SU-DHL-6 (cell line): ENCODE measurements at regions not wholly inside any gene's neighbourhood (a gene's known extent, or its start where the extent isn't known, plus 50 kb on each side); places are given as distances from the start of the nearest gene placed in this dataset.

Source experiments
- H2AFZ ChIP-seq: fragments of 200-600 bp; sonication (generic); 2 replicates; pipeline ENCODE4 v1.6.1; 2014; ENCODE audit warnings: low read depth, mild to moderate bottlenecking, moderate library complexity, mixed read lengths, antibody characterized with exemption, low read length; ENCODE audit not compliant: severe bottlenecking
- H3F3A ChIP-seq: fragments of 200-600 bp; shearing (Covaris generic); 2 replicates; pipeline ENCODE4 v1.6.0; 2016; ENCODE audit warnings: antibody characterized with exemption, mild to moderate bottlenecking; ENCODE audit not compliant: insufficient read depth
- H3K27ac ChIP-seq: fragments of 200-600 bp; sonication (generic); 2 replicates; pipeline ENCODE4 v1.5.1; 2016; ENCODE audit warnings: low read depth, mild to moderate bottlenecking, low read length, moderate library complexity, mixed read lengths
- H3K27me3 ChIP-seq: fragments of 200-600 bp; sonication (generic), shearing (Covaris generic); 2 replicates; pipeline ENCODE4 v1.6.0; 2014; ENCODE audit warnings: mild to moderate bottlenecking, low read length
- H3K36me3 ChIP-seq: fragments of 200-600 bp; sonication (generic); 2 replicates; pipeline ENCODE4 v1.6.1; 2014; ENCODE audit warnings: mild to moderate bottlenecking, low read length, mixed read lengths
- H3K4me2 ChIP-seq: fragments of 300-600, 200-600 bp; shearing (Covaris generic), sonication (generic); 2 replicates; pipeline ENCODE4 v1.6.0; 2014; ENCODE audit warnings: low read length, low read depth, mild to moderate bottlenecking; ENCODE audit not compliant: poor library complexity, severe bottlenecking
- H3K4me3 ChIP-seq: fragments of 200-600 bp; sonication (generic); 2 replicates; pipeline ENCODE4 v1.5.1; 2014; ENCODE audit warnings: antibody characterized with exemption, low read length, mild to moderate bottlenecking, mixed read lengths; ENCODE audit not compliant: insufficient read depth, poor library complexity, severe bottlenecking
- H3K79me2 ChIP-seq: fragments of 200-600 bp; sonication (generic); 2 replicates; pipeline ENCODE4 v1.6.1; 2014; ENCODE audit warnings: mild to moderate bottlenecking, low read length, moderate library complexity; ENCODE audit not compliant: insufficient read depth
- H3K9ac ChIP-seq: fragments of 200-600 bp; sonication (generic); 2 replicates; pipeline ENCODE4 v1.7.0; 2014; ENCODE audit warnings: mild to moderate bottlenecking, low read length
- H3K9me2 ChIP-seq: fragments of 200-600 bp; sonication (generic); replicated peaks from 2 replicates; pipeline ENCODE4 v1.6.1; 2014; ENCODE audit warnings: low read length; ENCODE audit not compliant: insufficient read depth
- H3K9me3 ChIP-seq: fragments of 200-600 bp; sonication (generic); 2 replicates; pipeline ENCODE4 v1.6.1; 2014; ENCODE audit warnings: low read length, mixed read lengths; ENCODE audit not compliant: insufficient read depth
- H4K20me1 ChIP-seq: fragments of 200-600 bp; sonication (generic); 2 replicates; pipeline ENCODE4 v1.6.1; 2014; ENCODE audit warnings: low read depth, mild to moderate bottlenecking, antibody characterized with exemption, low read length, moderate library complexity, mixed read lengths
- EZH2phosphoT487 ChIP-seq: fragments of 200-600 bp; sonication (generic), shearing (Covaris generic); conservative IDR thresholded peaks from 2 replicates; pipeline ENCODE4 v1.6.1; 2018; ENCODE audit warnings: mild to moderate bottlenecking, antibody characterized with exemption, low read length, moderate library complexity, mixed read lengths
- TF ChIP-seq, protein P1 (sequence below): fragments of 200-600 bp; sonication (generic); IDR thresholded peaks from one replicate; pipeline ENCODE4 v1.5.1; 2017; ENCODE audit warnings: antibody characterized with exemption, mild to moderate bottlenecking, low read length, moderate library complexity; ENCODE audit not compliant: insufficient read depth, poor library complexity, severe bottlenecking

DNA sequence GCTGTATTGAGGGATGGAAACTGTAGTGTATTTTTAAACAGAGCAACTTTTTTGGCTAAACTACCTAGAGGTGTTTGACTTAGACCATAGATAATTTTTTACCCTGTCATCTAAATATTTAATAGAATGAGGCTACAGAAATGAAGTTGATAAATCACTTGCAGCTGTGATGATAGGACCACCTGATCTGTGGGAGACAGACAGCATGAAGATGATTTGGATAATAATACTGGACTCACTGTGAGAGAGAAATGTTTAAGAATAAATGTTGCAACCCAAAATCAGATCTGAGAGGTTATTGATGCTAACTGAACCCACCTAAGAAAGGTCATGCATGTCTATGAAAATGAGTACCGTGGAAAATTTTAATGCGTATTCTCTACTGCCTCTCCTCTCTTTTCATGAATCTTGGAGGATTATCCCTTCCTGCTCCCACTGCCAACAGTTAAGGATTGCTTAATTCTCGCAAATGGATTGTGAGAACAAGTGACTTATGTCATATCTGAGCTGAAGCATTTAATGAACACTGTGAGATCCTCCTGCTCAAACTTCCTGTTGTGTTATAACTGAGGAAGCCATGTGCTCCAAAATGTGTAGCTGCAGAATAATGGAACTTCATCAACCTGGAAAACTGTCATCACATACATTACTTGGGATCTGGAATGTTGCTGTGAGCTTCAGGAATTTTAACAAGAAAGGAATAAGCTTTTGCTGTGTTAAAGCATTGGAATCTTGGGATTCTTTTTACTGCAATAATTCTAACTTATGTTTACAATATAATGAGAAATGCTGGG is 617.9 kb upstream of the CDH18 start:
- H3K9ac ChIP-seq: no peak overlapping the region
- TF ChIP-seq, protein P1, sequence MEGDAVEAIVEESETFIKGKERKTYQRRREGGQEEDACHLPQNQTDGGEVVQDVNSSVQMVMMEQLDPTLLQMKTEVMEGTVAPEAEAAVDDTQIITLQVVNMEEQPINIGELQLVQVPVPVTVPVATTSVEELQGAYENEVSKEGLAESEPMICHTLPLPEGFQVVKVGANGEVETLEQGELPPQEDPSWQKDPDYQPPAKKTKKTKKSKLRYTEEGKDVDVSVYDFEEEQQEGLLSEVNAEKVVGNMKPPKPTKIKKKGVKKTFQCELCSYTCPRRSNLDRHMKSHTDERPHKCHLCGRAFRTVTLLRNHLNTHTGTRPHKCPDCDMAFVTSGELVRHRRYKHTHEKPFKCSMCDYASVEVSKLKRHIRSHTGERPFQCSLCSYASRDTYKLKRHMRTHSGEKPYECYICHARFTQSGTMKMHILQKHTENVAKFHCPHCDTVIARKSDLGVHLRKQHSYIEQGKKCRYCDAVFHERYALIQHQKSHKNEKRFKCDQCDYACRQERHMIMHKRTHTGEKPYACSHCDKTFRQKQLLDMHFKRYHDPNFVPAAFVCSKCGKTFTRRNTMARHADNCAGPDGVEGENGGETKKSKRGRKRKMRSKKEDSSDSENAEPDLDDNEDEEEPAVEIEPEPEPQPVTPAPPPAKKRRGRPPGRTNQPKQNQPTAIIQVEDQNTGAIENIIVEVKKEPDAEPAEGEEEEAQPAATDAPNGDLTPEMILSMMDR: no peak
- no peak for TF ChIP-seq EZH2phosphoT487
- no peaks in the 10 kb centered on the region for H3K9me2 ChIP-seq
- H3K27ac ChIP-seq: no peak overlapping the region
- H3K9me3 ChIP-seq: no peaks in the 10 kb centered on the region
- no peak overlapping the region for H3K4me2 ChIP-seq
- no peaks in the 10 kb centered on the region for H4K20me1 ChIP-seq
- no peaks in the 10 kb centered on the region for H3K27me3 ChIP-seq
- no peak overlapping the region for H2AFZ ChIP-seq
- H3K36me3 ChIP-seq: no peaks in the 10 kb centered on the region
- no peak overlapping the region for H3K4me3 ChIP-seq
- H3F3A ChIP-seq: no peaks in the 10 kb centered on the region
- H3K79me2 ChIP-seq: no peaks in the 10 kb centered on the region

DNA sequence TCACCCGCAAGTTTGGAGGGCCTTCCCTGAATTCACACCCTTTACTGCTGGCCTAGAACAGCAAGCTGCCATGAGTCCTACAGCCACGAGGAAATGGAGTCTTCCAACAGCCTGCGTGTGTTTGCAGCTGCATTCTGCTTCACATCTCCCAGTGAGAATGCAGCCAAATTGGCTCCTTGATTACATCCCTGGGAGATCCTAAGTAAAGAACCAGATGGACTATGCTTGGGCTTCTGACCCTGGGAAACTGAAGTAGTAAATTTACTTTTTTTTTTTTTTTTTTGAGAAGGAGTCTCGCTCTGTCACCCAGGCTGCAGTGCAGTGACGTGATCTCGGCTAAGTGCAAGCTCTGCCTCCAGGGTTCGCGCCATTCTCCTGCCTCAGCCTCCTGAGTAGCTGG is 617.0 kb upstream of the CDH18 start:
- H3K4me3 ChIP-seq: no peak overlapping the region
- H2AFZ ChIP-seq: no peak overlapping the region
- no peak overlapping the region for H3K9ac ChIP-seq
- TF ChIP-seq, protein P1: no peak
- no peak for TF ChIP-seq EZH2phosphoT487
- H3K27ac ChIP-seq: no peak overlapping the region
- no peaks in the 10 kb centered on the region for H3K36me3 ChIP-seq
- H3K27me3 ChIP-seq: no peaks in the 10 kb centered on the region
- no peaks in the 10 kb centered on the region for H3K9me2 ChIP-seq
- no peak overlapping the region for H3K4me2 ChIP-seq
- H3F3A ChIP-seq: no peaks in the 10 kb centered on the region
- H4K20me1 ChIP-seq: no peaks in the 10 kb centered on the region
- no peaks in the 10 kb centered on the region for H3K79me2 ChIP-seq
- no peaks in the 10 kb centered on the region for H3K9me3 ChIP-seq

DNA sequence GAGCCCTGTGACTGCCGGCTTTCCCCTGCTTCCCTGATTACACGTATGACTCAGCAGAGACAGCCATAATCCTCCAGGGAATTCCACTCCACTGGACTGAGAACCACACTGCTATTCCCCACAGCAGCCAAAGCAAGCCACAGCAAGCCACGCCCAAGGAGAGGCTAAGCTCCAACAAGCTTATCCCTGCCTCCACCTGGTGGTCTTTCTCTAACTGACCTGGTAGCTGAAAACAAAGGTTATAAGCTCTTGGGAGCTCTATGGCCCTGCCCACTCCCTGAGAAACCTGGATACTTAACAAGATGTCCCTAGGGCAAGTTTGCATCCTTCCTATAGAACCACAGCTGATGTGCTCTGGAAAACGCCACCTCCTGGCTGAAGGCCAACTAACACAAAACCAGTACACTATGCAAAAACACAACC is 613.7 kb upstream of the CDH18 start:
- Histone ChIP-seq H2AFZ (no peak overlapping the region), H3K27ac (no peak overlapping the region), H3K36me3 (no peaks in the 10 kb centered on the region), H3K4me2 (no peak overlapping the region), H4K20me1 (no peaks in the 10 kb centered on the region), H3K4me3 (no peak overlapping the region), H3K9me2 (no peaks in the 10 kb centered on the region), H3K9ac (no peak overlapping the region), H3F3A (no peaks in the 10 kb centered on the region), H3K27me3 (no peaks in the 10 kb centered on the region), H3K79me2 (no peaks in the 10 kb centered on the region), H3K9me3 (no peaks in the 10 kb centered on the region)
- TF ChIP-seq, protein P1: peak; percentile 20
- TF ChIP-seq EZH2phosphoT487: no peak
